HL-60/S4 treated with phorbol 12-myristate 13-acetate at 8.2 ng/mL for 4 days and 3 days (cell line): ENCODE measurements at regions not wholly inside any gene's neighbourhood (a gene's known extent, or its start where the extent isn't known, plus 50 kb on each side); places are given as distances from the start of the nearest gene placed in this dataset.

Experiments used
- in situ Hi-C: fragments of 300-500 bp; cut with MboI; formaldehyde crosslinking; loops from 2 replicates; pipeline ENCODE4 v1.15.0; 2022; ENCODE audit warnings: low sequenced_read_pairs

DNA sequence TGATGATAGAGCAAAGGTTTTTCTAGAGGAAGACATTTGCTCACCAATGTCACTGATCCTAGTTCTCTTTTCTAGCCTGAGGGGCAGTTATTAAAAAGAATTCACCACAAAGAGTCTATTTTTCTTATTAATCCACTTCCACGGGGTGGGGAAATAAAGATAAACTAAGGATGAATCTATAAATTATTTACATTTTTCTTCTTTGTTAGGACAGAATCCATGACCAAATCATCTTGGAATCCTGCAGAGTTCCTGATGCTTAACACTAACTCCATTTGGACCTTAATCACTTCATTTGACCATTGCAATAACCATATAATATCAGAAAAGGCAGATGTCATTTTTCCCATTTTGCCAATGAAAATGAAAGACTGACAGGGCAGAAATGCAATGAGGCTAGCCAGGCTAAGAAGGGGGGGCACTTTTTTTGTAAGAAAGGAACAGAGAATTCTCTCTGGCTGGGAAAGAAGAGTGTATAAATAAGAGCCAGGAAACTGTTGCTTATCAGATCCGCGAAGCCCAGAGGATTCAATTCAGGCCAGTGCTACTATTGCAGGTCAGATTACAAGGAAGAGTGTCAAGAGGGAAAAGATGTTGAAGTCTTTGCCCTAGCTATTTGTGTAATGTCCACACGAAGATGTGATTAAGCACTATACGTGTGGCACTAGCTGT lies 433.2 kb downstream of the TNS3 start:
- in situ Hi-C loops, result no loop called here

DNA sequence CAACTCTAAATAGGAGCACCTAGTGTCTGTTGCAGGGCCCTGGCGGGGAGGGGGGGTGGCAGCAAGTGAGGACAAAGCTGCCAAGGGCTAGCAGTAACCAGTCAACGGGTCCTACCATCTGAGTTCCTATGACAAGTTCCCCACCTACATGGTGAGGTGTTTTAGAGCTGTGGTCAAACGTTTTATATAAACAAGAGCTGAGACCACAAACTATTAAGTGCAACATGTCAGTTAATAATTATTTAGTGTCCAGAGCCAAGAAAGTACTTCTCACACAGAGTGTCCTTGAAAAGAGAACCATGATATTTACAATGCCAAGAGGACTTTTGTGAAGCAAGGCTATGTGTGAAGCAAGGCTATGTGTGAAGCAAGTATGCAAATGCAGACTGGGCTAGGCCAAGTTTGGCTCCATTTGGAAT lies 434.7 kb downstream of the TNS3 start:
- in situ Hi-C loops, result no loop called here

DNA sequence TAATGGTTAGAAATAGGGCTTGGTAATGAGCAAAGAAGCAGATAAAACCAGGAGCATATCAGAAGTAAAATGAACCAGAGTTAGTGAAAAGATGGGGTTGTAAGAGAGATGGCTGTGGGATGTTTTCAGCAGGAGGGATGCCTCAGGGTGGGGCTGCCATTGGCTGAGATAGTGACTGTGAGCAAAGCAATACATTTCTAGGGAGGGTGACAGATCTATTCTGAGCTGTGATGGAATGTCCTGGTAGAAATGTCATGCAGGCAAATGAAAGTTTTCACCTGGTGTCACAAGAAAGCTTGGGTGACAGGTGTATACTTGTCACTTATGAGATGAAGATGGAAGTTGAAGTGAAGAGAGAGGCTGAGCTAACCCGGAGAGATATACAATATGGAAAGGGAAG lies 435.9 kb downstream of the TNS3 start:
- in situ Hi-C loops, result no loop called here

DNA sequence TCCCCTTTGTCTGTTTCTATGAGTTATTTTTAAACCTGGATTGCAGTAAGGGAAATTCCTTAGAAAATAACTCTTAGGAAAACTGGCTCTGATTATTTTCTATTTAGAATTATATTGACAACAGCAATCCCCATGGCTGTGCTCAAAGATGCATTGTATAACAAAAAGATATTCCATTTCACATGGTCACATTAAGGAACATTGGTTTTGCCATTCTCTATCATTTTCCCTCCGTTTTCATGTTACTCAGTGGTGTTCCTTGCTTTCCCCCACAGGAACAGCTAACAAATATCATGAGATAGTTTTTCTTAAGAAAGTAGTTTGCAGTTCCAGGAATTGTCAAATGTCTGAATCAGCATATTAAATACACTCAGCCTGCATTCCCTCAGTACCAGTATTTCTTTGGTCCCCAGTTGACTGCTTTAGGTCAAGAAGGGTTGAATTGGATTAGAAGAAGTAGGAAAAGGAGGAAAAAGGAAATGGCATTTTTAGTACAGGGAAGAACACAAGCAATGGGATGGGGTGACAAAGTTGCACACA lies 436.7 kb downstream of the TNS3 start:
- in situ Hi-C loops, result no loop called here

DNA sequence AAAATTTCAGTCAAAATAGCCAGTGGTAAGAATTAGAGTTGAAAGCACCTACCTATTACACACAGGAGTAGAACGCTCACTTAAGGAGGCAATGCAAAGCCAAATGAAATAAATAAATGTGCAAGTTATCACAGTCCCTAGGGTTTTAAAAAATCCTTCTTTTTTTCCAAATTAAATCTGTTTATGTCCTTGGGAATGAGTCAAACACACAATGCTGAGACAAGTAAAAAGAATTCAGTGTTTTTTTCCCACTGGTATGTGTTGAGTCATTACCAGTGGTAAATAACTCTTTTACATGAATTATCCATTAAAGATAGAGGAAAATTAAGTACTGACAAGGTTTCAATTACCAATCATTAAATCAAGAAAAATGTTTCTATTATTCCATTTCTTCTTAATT lies 438.6 kb downstream of the TNS3 start:
- in situ Hi-C loops, result no loop called here

DNA sequence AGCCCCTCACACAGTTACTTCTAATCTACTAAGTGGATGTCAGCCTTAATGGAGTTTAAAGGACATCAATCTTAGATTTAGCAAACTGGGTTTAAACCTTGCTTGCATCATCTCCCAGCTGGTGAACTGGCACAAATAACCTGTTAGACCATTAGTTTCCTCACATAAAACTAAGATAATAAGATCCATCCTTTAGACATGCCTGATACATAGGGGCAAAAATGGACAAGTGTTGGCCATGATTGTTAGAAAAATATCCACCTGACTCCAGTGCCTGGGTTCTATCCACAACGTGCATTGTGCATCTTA lies 439.1 kb downstream of the TNS3 start:
- in situ Hi-C loops, result no loop called here

DNA sequence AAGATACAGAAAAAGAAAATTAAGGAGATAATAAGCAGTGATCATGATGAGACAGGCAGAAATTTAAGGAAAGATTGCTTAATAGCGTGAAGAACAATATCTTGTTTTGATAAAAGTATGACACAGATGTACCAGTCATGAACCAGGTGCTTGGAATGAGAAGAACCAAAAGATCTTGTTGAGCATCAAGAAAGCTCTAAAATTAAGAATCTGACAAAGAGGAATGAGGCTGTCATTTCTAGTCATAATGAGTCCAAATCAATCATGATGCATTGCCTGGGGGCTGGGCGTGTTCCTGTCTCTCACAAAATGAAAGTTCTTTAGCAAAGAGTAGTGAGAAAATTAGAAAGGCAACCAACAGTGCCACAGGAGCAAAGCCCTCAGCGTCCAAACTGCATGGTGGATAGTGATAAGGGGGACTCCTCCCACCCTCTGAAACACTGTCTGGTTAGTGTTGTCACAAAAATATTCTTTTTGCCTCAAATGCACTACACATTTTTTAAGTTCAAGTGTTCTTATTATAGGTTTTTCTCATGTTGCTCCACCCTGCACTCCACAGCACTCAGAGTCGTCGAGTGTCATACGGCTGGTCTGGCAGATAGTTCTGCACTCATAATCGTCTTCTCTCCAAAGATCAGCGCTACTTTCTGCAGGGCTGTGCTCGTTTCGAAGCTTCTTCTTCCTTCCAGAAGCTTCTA lies 439.6 kb downstream of the TNS3 start:
- in situ Hi-C loops, result no loop called here

DNA sequence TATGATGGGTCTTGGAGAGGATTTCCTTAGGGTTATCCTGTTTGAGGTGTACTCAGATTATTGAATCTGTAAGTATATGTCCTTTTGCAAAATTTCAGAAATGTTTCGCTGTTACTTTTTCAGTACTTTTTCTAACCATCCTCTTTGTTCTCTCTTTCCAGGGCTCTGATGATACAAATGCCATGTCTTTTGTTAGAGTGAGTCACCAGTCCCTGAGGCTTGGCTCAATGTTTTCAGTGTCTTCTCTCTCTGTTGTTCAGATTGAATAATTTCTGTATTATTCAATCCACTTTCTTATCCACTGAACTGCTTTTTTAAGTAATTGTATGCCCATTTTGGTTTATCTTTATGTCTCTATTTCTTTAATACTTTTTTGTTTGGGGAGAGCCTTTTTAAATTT lies 449.4 kb downstream of the TNS3 start:
- in situ Hi-C loops, result no loop called here

DNA sequence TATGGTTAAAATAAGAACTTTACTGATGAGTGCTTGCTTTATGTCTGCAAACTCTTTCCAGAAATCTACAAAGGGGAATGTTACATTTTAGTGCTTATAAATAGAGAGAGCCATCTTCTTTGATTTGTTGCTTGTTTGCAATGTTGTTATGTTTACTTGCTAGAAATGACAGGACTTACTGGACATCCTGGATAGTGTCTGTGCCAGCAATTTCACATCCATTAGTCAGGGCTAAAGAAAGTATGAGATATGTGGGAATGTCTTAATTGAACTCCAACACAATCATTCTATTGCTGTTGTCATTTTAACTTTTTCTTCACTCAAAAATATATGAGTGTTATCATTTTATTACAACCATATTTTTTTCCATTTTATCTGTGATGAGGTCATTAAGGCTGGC lies 453.2 kb downstream of the TNS3 start:
- in situ Hi-C loops, result no loop called here

DNA sequence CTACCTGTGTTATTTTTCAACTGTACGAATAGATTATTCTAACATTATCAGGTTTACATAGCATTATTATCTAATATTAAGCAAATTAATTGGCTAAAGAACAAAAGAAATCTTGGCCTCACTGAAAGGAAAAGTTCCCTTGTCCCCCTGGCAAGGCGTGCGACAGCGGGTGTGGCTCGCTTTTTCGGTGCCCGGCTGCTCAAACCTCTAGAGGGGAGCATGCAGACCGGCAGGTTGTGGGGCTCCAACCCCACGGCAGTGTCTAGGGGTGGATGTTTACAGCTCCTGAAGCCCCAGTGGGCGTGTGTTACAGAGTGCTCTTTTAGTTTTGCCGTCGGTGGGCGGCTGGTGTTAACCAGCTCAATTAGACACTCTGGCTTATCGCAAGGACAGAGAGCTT lies 456.4 kb downstream of the TNS3 start:
- in situ Hi-C loops, result no loop called here

DNA sequence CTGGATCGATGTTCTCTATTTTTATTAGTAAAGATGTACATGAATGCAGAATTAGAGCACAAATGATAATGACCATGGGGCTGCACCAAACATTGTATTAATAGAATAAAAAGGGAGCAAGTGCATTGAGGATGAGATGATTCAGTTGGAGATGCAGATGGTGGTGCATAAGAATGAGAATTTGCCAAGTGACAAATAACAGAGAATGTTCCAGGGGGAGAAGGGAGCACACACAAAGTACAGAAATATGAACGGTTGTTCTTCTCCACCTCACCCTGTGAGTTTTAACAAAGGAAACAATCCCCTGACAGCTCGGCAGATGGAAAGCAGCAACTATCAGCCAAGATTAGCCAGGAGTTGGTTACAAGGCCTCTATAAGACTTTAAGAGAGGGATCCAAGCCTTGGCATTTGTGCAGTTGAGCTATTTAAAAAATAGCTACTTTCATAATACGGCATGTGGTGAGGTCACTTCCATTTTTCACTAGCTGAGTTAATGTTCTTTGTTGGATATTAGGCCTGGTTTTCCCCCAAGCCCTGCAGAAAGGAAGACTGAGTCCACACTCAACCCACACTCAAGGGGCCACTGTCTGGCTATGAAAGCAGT lies 462.5 kb downstream of the TNS3 start:
- in situ Hi-C loops, result no loop called here

DNA sequence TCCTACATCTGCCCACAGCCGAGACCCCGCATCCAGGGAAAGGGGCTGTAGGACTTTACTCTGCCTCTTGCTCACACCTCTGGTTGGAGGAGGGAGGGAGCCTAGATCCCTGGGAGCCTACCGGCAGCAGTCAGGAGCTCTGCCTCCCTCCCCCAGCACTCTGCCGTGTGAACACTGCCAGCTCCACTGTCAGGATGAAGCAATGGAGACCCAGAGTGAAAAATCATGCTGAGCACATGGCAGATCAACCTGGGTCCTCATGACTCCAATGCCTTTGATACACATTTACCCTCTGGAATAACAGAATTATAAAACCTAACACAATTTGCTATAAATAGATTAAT lies 477.7 kb downstream of the TNS3 start:
- in situ Hi-C loops, result no loop called here

DNA sequence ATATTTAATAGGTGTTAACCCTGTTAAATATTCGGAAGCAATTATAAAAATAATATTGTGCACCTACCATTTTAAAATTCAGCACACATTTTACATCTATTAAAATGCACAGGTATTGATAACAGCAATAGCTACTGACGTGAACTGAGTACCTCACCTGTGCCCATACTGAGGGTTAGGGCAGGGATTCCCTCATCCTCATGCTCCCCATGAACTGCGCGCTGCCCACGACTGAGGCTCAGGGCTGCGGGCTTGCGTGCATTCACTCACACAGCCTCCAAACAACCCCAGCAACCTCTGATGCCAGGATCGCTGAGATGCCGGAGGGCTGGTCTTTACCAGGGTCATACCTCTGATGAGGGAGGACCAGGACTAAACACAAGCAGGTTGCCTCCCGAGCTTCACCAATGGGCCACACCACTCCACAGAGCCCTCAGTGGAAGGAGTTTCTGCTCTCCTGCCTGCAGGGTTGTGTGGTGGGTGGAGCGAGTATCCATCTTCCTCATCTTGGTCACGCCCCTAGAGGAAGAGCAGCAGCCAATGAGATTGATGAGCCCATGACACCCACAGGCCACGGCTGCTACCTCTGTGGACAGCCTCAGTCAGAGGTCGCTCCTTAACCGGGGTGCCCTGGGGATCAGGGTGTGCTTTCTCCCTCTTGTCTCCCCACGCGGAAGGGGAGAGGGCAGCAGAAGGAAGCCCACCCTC lies 478.3 kb downstream of the TNS3 start:
- in situ Hi-C loops, result no loop called here

DNA sequence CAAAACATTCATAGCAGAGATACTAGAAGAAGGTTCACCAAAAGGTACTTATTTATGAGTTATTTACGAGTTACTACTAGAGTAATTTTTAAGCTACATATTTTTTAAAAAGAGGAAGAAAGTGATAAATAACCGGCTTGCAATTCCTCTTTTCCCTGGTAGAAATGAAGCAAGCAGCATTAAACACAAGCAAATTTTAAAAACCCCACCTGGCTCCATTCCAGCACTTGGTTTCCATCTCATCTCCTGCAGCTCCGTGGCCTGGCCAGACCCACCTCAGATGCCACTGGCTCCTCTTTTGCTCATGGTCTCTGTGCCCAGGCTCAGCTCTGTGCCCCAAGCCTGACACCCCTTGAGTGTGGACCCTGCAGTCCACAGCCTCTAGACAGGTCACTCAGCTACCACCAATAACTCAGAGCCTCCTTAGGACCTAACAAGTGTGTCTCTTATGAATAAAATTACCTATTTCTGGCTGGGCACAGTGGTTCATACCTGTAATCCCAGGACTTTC lies 479.5 kb downstream of the TNS3 start:
- in situ Hi-C loops, result no loop called here

DNA sequence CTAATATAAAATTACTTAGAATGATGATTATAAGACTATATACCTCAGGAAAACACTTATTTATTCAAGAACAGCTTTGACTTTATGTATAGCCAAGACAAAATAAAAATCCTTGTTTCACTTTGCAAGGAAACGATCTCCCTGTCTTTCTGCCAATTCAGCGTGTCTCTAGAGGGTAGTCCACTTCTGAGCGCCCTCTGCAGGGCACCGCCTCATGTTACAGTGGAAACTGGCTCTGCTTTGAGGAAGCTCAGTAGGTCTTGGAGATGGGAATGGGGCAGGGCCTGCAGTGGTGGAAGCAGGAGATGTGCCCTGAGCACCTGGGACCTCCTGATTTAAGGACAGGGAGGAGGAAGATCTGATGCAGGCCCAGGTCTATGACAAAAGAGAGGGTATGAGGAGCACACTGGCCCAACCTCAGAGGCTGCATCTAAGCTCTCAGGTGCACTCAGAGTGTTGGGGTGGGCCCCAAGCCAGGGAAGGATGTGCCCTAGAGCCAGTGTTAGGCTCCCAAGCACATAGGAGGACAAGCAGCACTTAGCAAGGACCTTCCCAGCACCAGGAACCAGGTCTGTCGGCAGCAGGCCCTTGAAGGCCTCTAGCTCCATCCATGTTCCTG lies 481.0 kb downstream of the TNS3 start:
- in situ Hi-C loops, result no loop called here

DNA sequence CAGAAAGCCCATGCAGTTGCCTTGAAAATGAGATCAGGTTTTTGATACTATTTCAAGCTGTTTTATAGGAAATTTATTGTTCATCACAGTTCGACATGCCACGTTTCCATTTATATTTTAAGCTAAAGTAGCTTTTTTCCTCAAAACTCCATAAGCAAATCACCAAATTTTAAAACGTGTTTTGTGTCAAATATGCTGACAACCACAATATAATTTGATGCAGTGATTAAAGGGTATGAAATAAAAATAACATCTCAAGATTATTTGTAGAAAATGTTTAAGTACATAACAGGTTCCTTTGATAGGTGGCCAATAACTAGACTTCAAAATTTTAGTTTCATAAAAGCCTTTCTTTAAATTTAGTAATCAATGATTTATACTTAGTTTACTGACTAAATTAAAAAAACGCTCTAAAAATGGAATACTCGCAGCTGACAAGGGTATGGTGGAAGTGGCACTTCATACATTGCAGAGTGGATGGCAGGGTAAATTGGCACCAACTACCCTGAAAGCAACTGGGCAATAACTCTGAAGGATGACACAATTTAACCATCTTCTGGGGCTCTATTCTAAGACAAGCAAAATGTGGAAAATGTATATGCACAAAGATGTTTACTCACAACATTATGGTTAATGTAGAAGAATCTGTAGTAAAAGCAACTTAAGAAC lies 481.6 kb downstream of the TNS3 start:
- in situ Hi-C loops, result no loop called here

DNA sequence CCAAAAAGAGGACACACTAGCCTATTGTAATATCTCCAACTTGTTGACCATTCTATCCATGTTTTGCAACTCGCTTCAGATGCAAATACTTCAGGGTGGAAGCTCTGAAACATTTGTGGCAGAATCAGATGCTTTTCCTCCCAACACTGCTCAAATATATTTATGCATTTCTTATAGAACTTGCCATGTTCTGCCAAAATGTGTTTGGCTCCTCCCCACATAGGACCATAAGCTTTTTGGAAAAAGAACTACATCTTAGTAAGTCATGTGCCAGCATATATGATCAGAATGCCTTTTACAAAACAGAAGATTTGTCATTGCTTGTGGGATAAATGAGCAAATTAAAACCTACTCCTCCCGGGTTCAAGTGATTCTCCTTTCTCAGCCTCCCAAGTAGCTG lies 484.5 kb downstream of the TNS3 start:
- in situ Hi-C loops, result loop anchor here (25.0 kb wide), 1 partner anchor 1185 kb away; the partner anchor contains the start of gene IGFBP3

DNA sequence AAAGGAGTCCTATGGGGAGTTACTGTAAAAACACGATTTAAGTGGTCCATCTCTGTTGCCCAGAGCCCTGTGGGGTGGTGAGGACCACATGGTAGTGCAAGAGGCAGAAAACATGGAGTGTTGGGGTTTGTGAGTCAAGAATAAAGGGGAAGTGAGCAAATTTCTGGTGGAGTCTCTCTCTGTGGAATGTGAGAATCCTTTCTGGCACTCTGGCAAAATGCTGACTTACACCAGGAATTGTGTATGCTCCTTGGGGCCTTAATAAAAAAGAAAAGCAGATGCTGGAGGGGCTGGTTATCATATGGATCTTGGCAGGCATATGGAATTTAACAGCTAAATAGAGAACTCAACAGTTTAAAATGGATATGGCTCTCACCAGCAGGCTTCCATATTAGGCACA lies 486.0 kb downstream of the TNS3 start:
- in situ Hi-C loops, result loop anchor here (25.0 kb wide), 1 partner anchor 1184 kb away; the partner anchor contains the start of gene IGFBP3

DNA sequence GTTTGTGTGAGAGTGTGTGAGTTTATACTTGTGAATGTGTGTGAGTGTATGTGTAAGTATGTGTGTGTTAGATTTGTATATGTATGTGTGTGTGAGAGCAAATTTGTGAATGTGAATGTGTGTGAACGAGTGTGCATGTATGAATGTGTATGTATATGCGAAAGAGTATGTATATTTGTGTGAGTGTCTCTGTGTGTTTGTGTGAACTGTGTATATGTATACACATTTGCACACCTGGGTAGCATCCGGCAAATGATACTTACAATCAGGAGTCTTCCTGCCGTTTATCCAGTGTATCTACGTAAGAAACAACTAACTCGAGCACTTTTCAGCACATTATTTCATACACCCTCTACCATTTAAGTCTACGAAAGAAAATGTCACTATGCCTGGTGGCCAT lies 487.4 kb downstream of the TNS3 start:
- in situ Hi-C loops, result loop anchor here (25.0 kb wide), 1 partner anchor 1182 kb away; the partner anchor contains the start of gene IGFBP3
